Spinal cord (tissue), 9 donors: ENCODE measurements at regions not wholly inside any gene's neighbourhood (a gene's known extent, or its start where the extent isn't known, plus 50 kb on each side); places are given as distances from the start of the nearest gene placed in this dataset.

Experiments used
- DNase-seq, 6 donors: peaks; one replicate each; pipeline versions ENCODE4 v3.0.0 to v3.0.0-alpha.2; 2013 to 2015; ENCODE audit warnings: low spot score in 6 of 6, low read depth in 4 of 6
- H3K27ac ChIP-seq: one replicate; pipeline ENCODE4 v1.5.1; 2013; ENCODE audit warnings: low read depth, low read length, control low read depth
- H3K27me3 ChIP-seq: one replicate; pipeline ENCODE4 v1.6.1; 2013; ENCODE audit warnings: low read length; ENCODE audit not compliant: control insufficient read depth, insufficient read depth
- H3K36me3 ChIP-seq: one replicate; pipeline ENCODE4 v1.6.1; 2013; ENCODE audit warnings: low read length; ENCODE audit not compliant: control insufficient read depth, insufficient read depth
- H3K4me1 ChIP-seq: one replicate; pipeline ENCODE4 v1.6.1; 2013; ENCODE audit warnings: low read length; ENCODE audit not compliant: control insufficient read depth, insufficient read depth
- H3K4me3 ChIP-seq: one replicate; pipeline ENCODE4 v1.5.1; 2013; ENCODE audit warnings: low read depth, low read length, control low read depth
- H3K9me3 ChIP-seq: one replicate; pipeline ENCODE4 v1.6.1; 2013; ENCODE audit warnings: low read length; ENCODE audit not compliant: control insufficient read depth, insufficient read depth
- WGBS: methylation state at CpG from one replicate; pipeline ENCODE4 v1.1.5; 2013; ENCODE audit warnings: missing lambda C conversion rate; ENCODE audit not compliant: insufficient coverage; 5-methylcytosine and 5-hydroxymethylcytosine counted together
- donor health status: healthy.

DNA sequence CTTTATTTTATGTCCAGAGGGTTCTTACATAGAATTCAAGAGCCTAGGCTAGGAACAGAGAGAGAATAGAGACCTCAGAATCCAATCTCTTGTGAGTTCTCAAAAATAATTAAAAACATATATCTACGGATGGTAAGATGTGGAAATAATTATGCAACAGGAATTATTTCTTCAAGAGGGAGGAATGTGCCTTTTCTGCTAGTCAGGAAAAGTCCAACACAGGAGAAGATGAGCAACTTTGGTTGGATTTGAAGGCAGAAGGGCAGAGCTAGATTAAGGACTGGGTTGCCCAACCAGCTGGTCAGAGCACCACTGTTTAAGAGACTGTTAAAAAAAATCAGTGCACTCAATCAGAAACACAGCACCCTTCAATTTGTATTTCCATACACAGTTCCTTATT is 365.5 kb downstream of the ETNK1 start:
- H3K4me1 ChIP-seq = no peaks in the 10 kb centered on the region
- H3K4me3 ChIP-seq = no peak overlapping the region
- WGBS = no CpG with 5 or more reads among the region's 1 CpG
- H3K36me3 ChIP-seq = no peaks in the 10 kb centered on the region
- H3K9me3 ChIP-seq = no peaks in the 10 kb centered on the region
- no peak overlapping the region for H3K27ac ChIP-seq
- no peak for DNase-seq
- H3K27me3 ChIP-seq = no peaks in the 10 kb centered on the region

DNA sequence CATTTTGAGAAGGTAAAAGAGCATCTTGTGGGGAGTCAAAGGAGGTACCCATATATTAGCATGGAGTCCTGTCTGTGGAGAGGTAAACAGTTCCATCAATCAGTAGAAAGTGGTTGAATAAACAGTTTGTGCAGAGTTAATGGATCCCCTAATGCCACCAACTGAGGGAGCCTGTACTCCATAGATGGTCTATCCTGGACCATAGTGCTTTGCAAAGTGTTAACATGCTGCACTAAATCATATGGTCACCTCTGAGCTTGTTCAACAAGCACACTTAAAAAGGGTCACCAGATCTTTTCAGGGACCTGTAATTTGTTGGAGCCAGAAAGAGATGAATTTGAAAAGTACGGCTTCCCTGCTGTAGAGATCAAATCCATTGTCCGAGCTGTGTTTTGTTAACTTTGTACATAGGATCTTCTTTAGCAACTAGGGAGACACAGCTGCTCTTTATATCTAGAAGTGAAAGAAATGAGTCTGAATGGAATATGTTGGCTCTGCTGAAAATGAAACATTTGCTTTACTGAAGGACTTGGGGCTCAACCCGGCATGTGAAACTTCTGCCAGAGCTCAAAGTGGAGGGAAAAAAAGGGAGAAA is 366.4 kb downstream of the ETNK1 start:
- WGBS = 27% methylated on average over 2 of the region's 3 CpGs

DNA sequence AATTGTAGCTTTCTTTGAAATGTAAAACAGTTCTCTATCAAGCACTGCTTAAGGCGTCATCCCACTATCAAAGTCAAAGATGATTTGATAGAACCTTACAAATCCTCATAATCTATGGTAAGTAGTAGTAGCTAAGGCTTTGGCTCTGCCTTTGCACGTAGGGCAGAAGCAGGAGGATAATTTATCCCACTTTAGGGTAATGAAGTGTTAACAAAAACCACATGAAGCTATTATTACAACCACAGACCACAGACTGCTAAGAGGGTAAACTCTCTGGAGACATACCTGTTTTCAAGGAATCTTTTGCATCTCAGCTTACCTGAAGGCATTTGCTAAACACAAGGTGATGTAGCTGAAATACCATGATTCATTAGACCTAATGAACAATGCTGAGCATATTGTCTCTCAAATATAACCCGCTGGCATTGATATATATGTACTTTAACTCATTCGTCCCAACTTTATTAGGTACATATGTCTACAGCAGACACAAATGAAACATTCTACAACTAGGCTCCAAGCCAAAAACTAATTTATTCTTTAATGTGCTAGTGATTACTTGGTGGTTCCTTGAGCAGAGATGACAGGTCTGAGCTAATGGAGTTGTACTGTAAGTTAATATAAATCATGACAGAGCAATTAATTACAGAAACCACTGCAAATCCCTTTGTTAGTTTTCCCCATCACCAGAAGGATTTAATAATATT is 368.8 kb downstream of the ETNK1 start:
- Histone ChIP-seq H3K27me3 (no peaks in the 10 kb centered on the region), H3K9me3 (peaks cover 2% of the 10 kb centered on the region), H3K36me3 (no peaks in the 10 kb centered on the region), H3K27ac (no peak overlapping the region), H3K4me3 (no peak overlapping the region), H3K4me1 (no peaks in the 10 kb centered on the region)
- WGBS = no CpG with 5 or more reads among the region's 4 CpGs
- peak in 1 of 6 donors; percentile 64 for DNase-seq

More for the DNA sequence above, 366.4 kb downstream of the ETNK1 start:
- no peak for DNase-seq
- H3K4me3 ChIP-seq = no peak overlapping the region
- H3K27me3 ChIP-seq = no peaks in the 10 kb centered on the region
- no peak overlapping the region for H3K27ac ChIP-seq
- no peaks in the 10 kb centered on the region for H3K4me1 ChIP-seq
- no peaks in the 10 kb centered on the region for H3K9me3 ChIP-seq
- H3K36me3 ChIP-seq = no peaks in the 10 kb centered on the region

DNA sequence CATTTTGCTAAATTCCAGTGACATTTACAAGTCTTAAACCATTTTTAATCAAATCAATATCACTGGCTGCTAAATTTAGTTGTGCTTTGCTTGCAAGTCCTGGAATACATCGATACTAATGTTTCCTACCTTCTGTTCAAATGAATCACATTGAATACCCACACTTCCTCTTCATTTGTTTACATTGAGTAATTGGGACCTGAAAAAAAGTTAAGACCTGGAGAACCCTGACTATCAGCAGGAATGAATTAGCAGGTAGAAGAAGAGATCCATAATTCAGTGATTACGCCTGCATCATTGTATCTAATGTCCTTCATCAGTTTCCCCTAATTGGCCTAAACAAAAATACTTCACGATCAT is 369.3 kb downstream of the ETNK1 start:
- Histone ChIP-seq H3K27ac (no peak overlapping the region), H3K4me1 (no peaks in the 10 kb centered on the region), H3K36me3 (no peaks in the 10 kb centered on the region), H3K9me3 (peaks cover 2% of the 10 kb centered on the region), H3K27me3 (no peaks in the 10 kb centered on the region), H3K4me3 (no peak overlapping the region)
- DNase-seq = no peak
- no CpG with 5 or more reads among the region's 3 CpGs for WGBS

DNA sequence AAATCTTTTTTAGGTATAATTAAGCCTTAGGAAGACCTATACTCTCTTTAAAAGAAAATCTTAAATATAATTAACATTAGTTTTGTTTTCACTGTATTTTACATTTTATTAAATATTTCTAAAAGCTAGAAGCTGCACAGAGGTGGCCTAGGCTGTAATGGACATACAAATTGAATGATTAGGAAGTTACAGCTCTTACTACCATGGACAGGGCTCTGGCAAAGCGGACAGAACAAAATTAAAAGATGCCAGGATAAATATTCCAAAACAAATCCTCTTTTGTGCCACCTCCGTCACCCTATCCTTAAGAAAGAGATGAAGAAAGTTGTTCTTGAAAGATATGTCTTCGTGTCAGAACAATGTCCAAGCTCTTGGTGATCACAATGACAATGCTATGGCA is 376.5 kb downstream of the ETNK1 start:
- no peak overlapping the region for H3K27ac ChIP-seq
- no peaks in the 10 kb centered on the region for H3K4me1 ChIP-seq
- WGBS = no CpG with 5 or more reads among the region's 3 CpGs
- DNase-seq = no peak
- peaks cover 2% of the 10 kb centered on the region for H3K9me3 ChIP-seq
- H3K36me3 ChIP-seq = no peaks in the 10 kb centered on the region
- no peaks in the 10 kb centered on the region for H3K27me3 ChIP-seq
- H3K4me3 ChIP-seq = no peak overlapping the region

DNA sequence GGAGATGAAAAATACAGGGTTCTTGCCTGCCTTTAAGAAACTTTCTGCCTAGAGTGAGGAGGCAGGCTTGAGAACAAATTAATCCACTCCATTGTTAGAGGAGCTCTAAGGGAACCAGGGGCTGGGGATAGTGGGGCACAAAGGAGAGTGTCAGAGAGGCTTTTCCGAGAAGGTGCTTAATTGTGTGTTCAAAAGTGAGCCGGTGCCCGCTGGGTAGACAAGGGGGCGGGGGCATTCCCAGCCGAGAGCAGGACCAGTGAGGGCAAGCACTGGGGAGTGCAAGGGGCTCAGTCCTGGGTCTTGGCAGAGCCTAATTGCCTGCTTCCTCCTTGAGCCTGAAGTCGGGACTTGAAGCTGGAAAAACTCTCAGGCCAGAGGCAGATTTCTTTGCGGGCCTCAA is 377.4 kb downstream of the ETNK1 start:
- Histone ChIP-seq H3K9me3 (peaks cover 2% of the 10 kb centered on the region), H3K27me3 (no peaks in the 10 kb centered on the region), H3K27ac (no peak overlapping the region), H3K4me1 (no peaks in the 10 kb centered on the region), H3K4me3 (no peak overlapping the region), H3K36me3 (no peaks in the 10 kb centered on the region)
- DNase-seq = no peak
- 50% methylated on average over 6 of the region's 7 CpGs for WGBS

DNA sequence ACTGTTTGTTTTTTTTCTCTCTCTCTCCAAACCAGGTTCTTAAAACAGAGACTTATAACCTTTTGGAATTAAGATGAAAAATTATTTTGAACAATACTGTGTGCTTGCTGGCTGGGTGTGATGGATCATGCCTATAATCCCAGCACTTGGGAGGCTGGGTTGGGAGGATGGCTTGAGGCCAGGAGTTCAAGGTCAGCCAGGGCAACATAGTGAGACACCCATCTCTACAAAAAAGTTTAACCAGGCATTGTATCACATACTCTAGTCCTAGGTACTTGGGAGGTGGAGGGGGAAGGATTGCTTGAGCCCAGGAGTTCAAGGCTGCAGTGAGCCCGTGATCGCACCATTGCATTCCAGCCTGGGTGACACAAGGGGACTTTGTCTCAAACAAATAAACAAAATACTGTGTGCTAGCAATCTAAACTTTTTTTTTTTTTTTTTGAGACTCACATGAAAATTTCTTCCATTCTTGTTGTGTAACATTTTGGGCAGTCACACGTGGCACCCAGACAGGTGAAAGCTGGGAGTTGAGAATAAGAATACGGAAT is 379.6 kb downstream of the ETNK1 start:
- H3K27ac ChIP-seq = no peak overlapping the region
- no peak for DNase-seq
- no peaks in the 10 kb centered on the region for H3K9me3 ChIP-seq
- 79% methylated on average over 2 of the region's 4 CpGs for WGBS
- no peaks in the 10 kb centered on the region for H3K4me1 ChIP-seq
- H3K27me3 ChIP-seq = no peaks in the 10 kb centered on the region
- H3K4me3 ChIP-seq = no peak overlapping the region
- no peaks in the 10 kb centered on the region for H3K36me3 ChIP-seq

DNA sequence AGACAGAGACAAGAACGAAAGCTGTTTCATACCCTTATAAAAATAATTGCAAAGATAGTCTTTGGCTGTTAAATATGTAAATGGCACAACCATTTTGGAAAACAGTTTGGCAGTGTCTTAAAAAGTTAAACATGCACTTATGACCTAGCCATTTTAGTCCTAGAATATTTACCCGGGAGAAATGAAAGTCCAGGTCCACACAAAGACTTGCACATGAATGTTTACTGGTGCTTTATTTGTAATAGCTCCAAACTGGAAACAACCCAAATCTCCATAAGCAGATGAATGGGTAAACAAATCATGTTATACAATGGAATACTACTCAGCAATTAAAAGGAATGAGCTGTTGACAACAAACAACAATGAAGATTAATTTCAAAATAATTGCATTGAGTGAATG is 380.4 kb downstream of the ETNK1 start:
- no peak for DNase-seq
- no peak overlapping the region for H3K4me3 ChIP-seq
- no CpG with 5 or more reads among the region's 2 CpGs for WGBS
- H3K36me3 ChIP-seq = no peaks in the 10 kb centered on the region
- no peaks in the 10 kb centered on the region for H3K9me3 ChIP-seq
- no peak overlapping the region for H3K27ac ChIP-seq
- no peaks in the 10 kb centered on the region for H3K4me1 ChIP-seq
- H3K27me3 ChIP-seq = no peaks in the 10 kb centered on the region

DNA sequence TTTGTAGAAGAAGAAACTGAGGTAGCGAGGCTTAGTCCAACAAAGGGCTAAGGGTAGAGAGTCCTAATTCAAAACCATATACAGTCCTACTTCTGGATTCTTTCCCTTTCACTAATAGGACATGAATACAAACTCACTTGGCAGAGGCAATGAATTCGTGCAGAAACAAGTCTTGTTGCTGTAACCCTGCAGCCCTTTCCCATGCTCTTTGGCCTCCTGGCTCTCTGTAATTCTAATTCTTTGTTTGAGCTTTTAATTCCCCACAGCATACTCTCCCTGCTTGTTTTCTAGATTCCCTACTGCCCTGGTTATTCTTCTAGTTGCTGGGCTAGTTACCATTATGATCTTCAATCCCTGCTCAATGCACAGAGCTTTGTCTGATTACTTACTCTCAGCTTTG is 381.4 kb downstream of the ETNK1 start:
- H3K9me3 ChIP-seq = no peaks in the 10 kb centered on the region
- no peak for DNase-seq
- H3K4me1 ChIP-seq = no peaks in the 10 kb centered on the region
- H3K4me3 ChIP-seq = no peak overlapping the region
- no peaks in the 10 kb centered on the region for H3K36me3 ChIP-seq
- 0% methylated on average over 1 of the region's 2 CpGs for WGBS
- H3K27ac ChIP-seq = no peak overlapping the region
- H3K27me3 ChIP-seq = no peaks in the 10 kb centered on the region

DNA sequence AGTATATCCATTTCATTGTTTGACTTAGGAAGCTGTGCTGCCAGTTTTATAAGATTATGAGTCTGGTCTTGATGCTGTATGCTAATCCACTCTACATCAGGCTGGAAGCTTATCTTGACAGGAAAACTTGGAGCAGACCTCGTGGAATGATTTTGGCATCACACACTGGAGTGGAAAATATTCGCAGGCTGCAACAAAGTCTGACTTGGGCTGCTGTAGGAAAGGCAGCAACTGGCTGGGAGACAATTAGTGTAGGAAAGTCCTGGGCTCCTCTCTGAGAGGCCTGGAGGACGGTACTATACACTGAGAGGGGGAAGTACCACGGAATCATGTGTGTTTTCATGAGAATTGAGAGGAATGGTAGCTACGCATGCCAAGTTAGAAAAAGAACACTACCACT is 383.7 kb downstream of the ETNK1 start:
- no peaks in the 10 kb centered on the region for H3K36me3 ChIP-seq
- WGBS = 60% methylated on average over 3 of the region's 5 CpGs
- peak in 1 of 6 donors; percentile 79 for DNase-seq
- no peaks in the 10 kb centered on the region for H3K27me3 ChIP-seq
- no peak overlapping the region for H3K27ac ChIP-seq
- H3K4me3 ChIP-seq = no peak overlapping the region
- no peaks in the 10 kb centered on the region for H3K4me1 ChIP-seq
- no peaks in the 10 kb centered on the region for H3K9me3 ChIP-seq
